HepG2 (cell line): ENCODE measurements at regions not wholly inside any gene's neighbourhood (a gene's known extent, or its start where the extent isn't known, plus 50 kb on each side); places are given as distances from the start of the nearest gene placed in this dataset.

Source experiments
- ATAC-seq: fragments of 200-7000 bp; cut with Tn5 transposase; 3 replicates; pipeline ENCODE4 v1.9.1; 2020; ENCODE audit warnings: mild to moderate bottlenecking, moderate library complexity
- BruUV-seq: library from RNA; stranded (reverse); fragments of 400-500 nt; replicated peaks from 2 replicates; lab custom pipeline; 2021; lab: Mats Ljungman, UMichigan
- CTCF ChIA-PET: fragments of 300-600 bp; formaldehyde crosslinking; extraction: SDS; loops from one replicate; lab custom pipeline; 2021; ENCODE audit warnings: low total read pairs, inconsistent platforms, low intra/inter-chr PET ratio; lab: Yijun Ruan, JAX
- POLR2A ChIA-PET: fragments of 350-600 bp; sonication (Branson Sonifier 250); formaldehyde crosslinking; loops from one replicate; lab custom pipeline; 2020; ENCODE audit warnings: antibody characterized with exemption, inconsistent platforms; lab: Yijun Ruan, JAX
- DNase-seq: peaks from one replicate; pipeline ENCODE4 v3.0.0-alpha.2; 2015; ENCODE audit warnings: low spot score
- FAIRE-seq: peaks from 3 replicates; lab custom pipeline; 2011; peaks lifted over from hg19 to GRCh38; lab: Jason Lieb, UNC
- H2AFZ ChIP-seq: one replicate; pipeline ENCODE4 v1.6.1; 2011; ENCODE audit warnings: low read length, inconsistent platforms
- H3K27ac ChIP-seq: fragments of 300-600 bp; 3 replicates; pipeline ENCODE4 v1.8.0; 2011; ENCODE audit warnings: mixed run types, mild to moderate bottlenecking, mixed read lengths, low read length, inconsistent platforms; ENCODE audit not compliant: insufficient read depth; ENCODE audit errors: extremely low read length
- H3K27me3 ChIP-seq, 2 experiments: fragments of 200-600 bp in 1 of 2; 2 replicates in 1 of 2; 3 replicates in 1 of 2; pipeline versions ENCODE4 v1.6.0 to v1.8.0; 2011; ENCODE audit warnings: low read length in 2 of 2, mild to moderate bottlenecking in 2 of 2, moderate library complexity in 2 of 2, inconsistent platforms in 1 of 2; ENCODE audit not compliant: insufficient read depth in 2 of 2, control insufficient read depth in 1 of 2
- H3K36me3 ChIP-seq, 2 experiments: fragments of 200-600 bp in 1 of 2; replicated peaks in 1 of 2; 2 replicates in 1 of 2; 3 replicates in 1 of 2; pipeline versions ENCODE4 v1.5.1 to v1.8.0; 2011; ENCODE audit warnings: low read length in 2 of 2, inconsistent platforms in 1 of 2; ENCODE audit not compliant: insufficient read depth in 2 of 2, control insufficient read depth in 1 of 2
- H3K4me1 ChIP-seq: 2 replicates; pipeline ENCODE4 v1.5.1; 2012; ENCODE audit warnings: low read length, inconsistent platforms; ENCODE audit not compliant: insufficient read depth
- H3K4me2 ChIP-seq: 2 replicates; pipeline ENCODE4 v1.6.0; 2011; ENCODE audit warnings: low read depth, low read length, inconsistent platforms
- H3K4me3 ChIP-seq, 3 experiments: fragments of 200-600 bp in 1 of 3; sonication (generic), shearing (Covaris generic) in 1 of 3; replicated peaks in 1 of 3; 2 replicates each; pipeline ENCODE4 v1.5.1; 2011 to 2016; ENCODE audit warnings: low read length in 3 of 3, inconsistent platforms in 2 of 3, low read depth in 2 of 3, mild to moderate bottlenecking in 2 of 3, control low read depth in 1 of 3, mixed read lengths in 1 of 3; ENCODE audit not compliant: insufficient read depth in 1 of 3
- H3K79me2 ChIP-seq: one replicate; pipeline ENCODE4 v1.6.1; 2011; ENCODE audit warnings: low read length, inconsistent platforms; ENCODE audit not compliant: insufficient read depth
- H3K9ac ChIP-seq: 2 replicates; pipeline ENCODE4 v1.6.0; 2011; ENCODE audit warnings: mild to moderate bottlenecking, low read depth, low read length, inconsistent platforms; ENCODE audit not compliant: insufficient read depth
- H3K9me3 ChIP-seq: 2 replicates; pipeline ENCODE4 v1.5.1; 2012; ENCODE audit warnings: mild to moderate bottlenecking, low read length
- H4K20me1 ChIP-seq: 2 replicates; pipeline ENCODE4 v1.6.0; 2011; ENCODE audit warnings: inconsistent platforms, mild to moderate bottlenecking, low read length, moderate library complexity; ENCODE audit not compliant: insufficient read depth
- CBFB ChIP-seq: sonication (generic); formaldehyde crosslinking; IDR thresholded peaks from 2 replicates; pipeline ENCODE4 v1.4.0; 2020; ENCODE audit warnings: missing genetic modification reagents
- HMGA1 ChIP-seq: sonication (generic); formaldehyde crosslinking; conservative IDR thresholded peaks from 2 replicates; pipeline ENCODE4 v1.4.0; 2020; ENCODE audit warnings: missing genetic modification reagents
- HOXA9 ChIP-seq: sonication (generic); formaldehyde crosslinking; IDR thresholded peaks from 2 replicates; pipeline ENCODE4 v1.8.1; 2022; ENCODE audit warnings: missing genetic modification reagents, mild to moderate bottlenecking, moderate library complexity, borderline replicate concordance
- MTA1 ChIP-seq: sonication (generic); formaldehyde crosslinking; IDR thresholded peaks from 2 replicates; pipeline ENCODE4 v1.4.0; 2020; ENCODE audit warnings: missing genetic modification reagents, mild to moderate bottlenecking, borderline replicate concordance
- ZBTB38 ChIP-seq: sonication (generic); formaldehyde crosslinking; IDR thresholded peaks from 2 replicates; pipeline ENCODE4 v1.5.1; 2020; ENCODE audit warnings: mild to moderate bottlenecking, missing genetic modification reagents
- ZFP41 ChIP-seq: sonication (generic); formaldehyde crosslinking; IDR thresholded peaks from 2 replicates; pipeline ENCODE4 v1.4.0; 2020; ENCODE audit warnings: mild to moderate bottlenecking, missing genetic modification reagents, borderline replicate concordance
- WGBS: methylation state at CpG from one replicate; pipeline ENCODE4 v1.1.6; 2017; ENCODE audit warnings: low lambda C conversion rate; 5-methylcytosine and 5-hydroxymethylcytosine counted together
- in situ Hi-C: cut with HindIII; loops from 2 replicates; pipeline ENCODE4 v1.10.0; 2017; ENCODE audit warnings: low pct_unique_long_range_greater_than_20kb; ENCODE audit not compliant: extremely low pct_ligation_motif_present
- intact Hi-C: fragments of 100-400 bp; cut with micrococcal nuclease; formaldehyde crosslinking; loops from one replicate; pipeline ENCODE4 v1.10.0; 2022; ENCODE audit not compliant: unreplicated experiment
- TF ChIP-seq, protein P1 (sequence below): sonication (generic); formaldehyde crosslinking; IDR thresholded peaks from 2 replicates; pipeline ENCODE4 v1.4.0; 2020; ENCODE audit warnings: mild to moderate bottlenecking, missing genetic modification reagents

DNA sequence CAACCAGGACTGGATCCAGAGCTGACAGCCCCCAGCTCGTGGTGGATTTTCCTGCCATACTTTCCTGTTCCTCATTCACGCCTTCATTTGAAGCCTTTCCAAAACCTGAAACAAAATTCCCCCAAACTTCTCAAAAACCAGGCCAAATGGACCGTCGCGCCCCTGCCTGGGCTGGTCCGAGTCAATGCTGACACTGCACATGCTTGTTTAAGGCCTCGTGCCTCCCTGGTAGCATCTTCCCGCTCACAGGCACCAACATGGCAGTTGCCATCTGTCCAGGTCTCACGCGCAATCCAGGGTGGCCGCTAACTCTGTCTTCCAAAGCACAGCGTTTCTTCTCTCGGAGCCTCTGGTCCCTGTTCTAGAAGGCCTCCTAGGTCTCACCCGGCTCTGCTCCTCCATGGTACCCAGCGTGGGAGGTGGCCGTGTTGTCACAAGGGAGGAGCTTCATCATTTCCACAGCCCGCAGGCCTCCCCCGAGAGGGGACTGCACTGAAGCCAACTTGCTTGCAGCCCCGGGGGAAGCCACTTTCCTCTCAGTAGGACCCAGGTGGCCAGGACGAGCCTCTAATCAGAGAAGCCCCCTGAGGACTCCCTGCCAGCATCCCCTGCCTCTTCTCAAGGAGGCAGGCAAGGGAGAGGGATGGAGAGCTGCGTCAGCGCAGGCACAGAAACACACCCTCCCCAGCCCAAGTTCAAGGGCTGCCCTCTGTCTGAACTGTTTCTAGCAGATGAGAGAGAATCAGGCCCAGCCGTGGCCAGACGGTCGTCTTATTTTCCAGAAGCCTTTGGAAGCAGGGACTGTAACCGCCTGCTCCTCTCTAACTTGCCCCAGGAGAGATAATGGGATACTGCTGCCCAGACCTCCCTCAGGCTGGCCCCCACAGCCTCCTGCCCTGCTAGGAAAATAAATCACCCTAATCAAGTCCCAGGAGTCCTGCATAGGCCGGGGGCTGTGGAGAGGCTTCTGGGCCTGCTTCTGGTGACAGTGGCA, 152.8 kb upstream of the TLE3 start:
- WGBS: 60% methylated on average over 22 of the region's 27 CpGs
- Histone ChIP-seq H3K27me3 (peaks cover 3 to 19% of the 10 kb centered on the region in 2 experiments; a peak in 4 of 5 replicates), H3K9me3 (no peaks in the 10 kb centered on the region), H3K4me2 (no peak overlapping the region), H3K9ac (no peak overlapping the region), H3K79me2 (no peaks in the 10 kb centered on the region)
- CTCF ChIA-PET: no interaction called here
- TF ChIP-seq HOXA9 (no peak), HMGA1 (CRISPR knock-in tag) (no peak), MTA1 (CRISPR knock-in tag) (no peak), ZBTB38 (no peak), ZFP41 (CRISPR knock-in tag) (no peak), CBFB (CRISPR knock-in tag) (no peak)
- TF ChIP-seq, protein P1, sequence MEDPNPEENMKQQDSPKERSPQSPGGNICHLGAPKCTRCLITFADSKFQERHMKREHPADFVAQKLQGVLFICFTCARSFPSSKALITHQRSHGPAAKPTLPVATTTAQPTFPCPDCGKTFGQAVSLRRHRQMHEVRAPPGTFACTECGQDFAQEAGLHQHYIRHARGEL (CRISPR knock-in tag): no peak
- TF ChIP-seq, all 625 proteins: peak for 0
- Histone ChIP-seq H2AFZ (no peak overlapping the region), H3K4me1 (peaks cover 8% of the 10 kb centered on the region; the same call in 1 of the 2 replicates), H3K27ac (no peak overlapping the region), H3K36me3 (no peaks in the 10 kb centered on the region), H3K4me3 (no peak overlapping the region), H4K20me1 (peaks cover 7% of the 10 kb centered on the region; the same call in 1 of the 2 replicates)
- BruUV-seq: no TSS peak
- no peak for ATAC-seq
- in situ Hi-C loops: no loop called here
- no peak for DNase-seq
- POLR2A ChIA-PET: no interaction called here
- intact Hi-C loops: no loop called here
- no peak for FAIRE-seq
